GM06990 (cell line): ENCODE measurements at regions not wholly inside any gene's neighbourhood (a gene's known extent, or its start where the extent isn't known, plus 50 kb on each side); places are given as distances from the start of the nearest gene placed in this dataset.

Source experiments
- DNase-seq: peaks from one replicate; pipeline ENCODE4 v3.0.0-alpha.2; 2011; ENCODE audit not compliant: insufficient read length; ENCODE audit errors: extremely low read depth
- H3K27me3 ChIP-seq: replicated peaks from 2 replicates; pipeline ENCODE4 v1.6.0; 2011; ENCODE audit warnings: low read length; ENCODE audit not compliant: control insufficient read depth, insufficient read depth
- H3K36me3 ChIP-seq: 2 replicates; pipeline ENCODE4 v1.5.1; 2011; ENCODE audit warnings: low read length; ENCODE audit not compliant: control insufficient read depth, insufficient read depth
- H3K4me3 ChIP-seq: replicated peaks from 2 replicates; pipeline ENCODE4 v1.5.1; 2011; ENCODE audit warnings: low read depth, mild to moderate bottlenecking, control low read depth, low read length
- TF ChIP-seq, protein P1 (sequence below): IDR thresholded peaks from 2 replicates; pipeline ENCODE4 v1.5.1; 2011; ENCODE audit warnings: low read length, control low read depth, mild to moderate bottlenecking, inconsistent platforms; ENCODE audit not compliant: insufficient read depth, poor library complexity, severe bottlenecking

DNA sequence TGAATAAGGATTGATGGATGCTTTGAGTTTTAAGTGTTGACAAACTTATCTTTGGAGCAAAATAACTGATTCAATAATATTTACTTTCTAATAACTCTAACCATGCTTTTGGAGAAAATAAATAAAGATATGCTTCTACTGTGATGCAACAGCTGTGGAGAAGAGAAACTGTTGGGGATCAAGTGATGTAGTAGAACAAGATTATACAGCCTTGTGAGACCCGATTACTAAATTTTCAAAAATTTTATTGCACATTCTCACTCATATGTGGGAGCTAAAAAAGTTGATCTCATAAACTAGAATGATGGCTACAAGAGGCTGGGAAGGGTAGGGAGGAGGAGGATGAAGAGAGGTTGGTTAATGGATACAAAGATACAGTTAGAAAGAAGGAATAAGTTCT, 85.5 kb upstream of the OXGR1 start:
- H3K27me3 ChIP-seq, result no peaks in the 10 kb centered on the region
- TF ChIP-seq, protein P1, sequence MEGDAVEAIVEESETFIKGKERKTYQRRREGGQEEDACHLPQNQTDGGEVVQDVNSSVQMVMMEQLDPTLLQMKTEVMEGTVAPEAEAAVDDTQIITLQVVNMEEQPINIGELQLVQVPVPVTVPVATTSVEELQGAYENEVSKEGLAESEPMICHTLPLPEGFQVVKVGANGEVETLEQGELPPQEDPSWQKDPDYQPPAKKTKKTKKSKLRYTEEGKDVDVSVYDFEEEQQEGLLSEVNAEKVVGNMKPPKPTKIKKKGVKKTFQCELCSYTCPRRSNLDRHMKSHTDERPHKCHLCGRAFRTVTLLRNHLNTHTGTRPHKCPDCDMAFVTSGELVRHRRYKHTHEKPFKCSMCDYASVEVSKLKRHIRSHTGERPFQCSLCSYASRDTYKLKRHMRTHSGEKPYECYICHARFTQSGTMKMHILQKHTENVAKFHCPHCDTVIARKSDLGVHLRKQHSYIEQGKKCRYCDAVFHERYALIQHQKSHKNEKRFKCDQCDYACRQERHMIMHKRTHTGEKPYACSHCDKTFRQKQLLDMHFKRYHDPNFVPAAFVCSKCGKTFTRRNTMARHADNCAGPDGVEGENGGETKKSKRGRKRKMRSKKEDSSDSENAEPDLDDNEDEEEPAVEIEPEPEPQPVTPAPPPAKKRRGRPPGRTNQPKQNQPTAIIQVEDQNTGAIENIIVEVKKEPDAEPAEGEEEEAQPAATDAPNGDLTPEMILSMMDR, result no peak
- DNase-seq, result no peak
- H3K36me3 ChIP-seq, result no peaks in the 10 kb centered on the region
- H3K4me3 ChIP-seq, result no peak overlapping the region

DNA sequence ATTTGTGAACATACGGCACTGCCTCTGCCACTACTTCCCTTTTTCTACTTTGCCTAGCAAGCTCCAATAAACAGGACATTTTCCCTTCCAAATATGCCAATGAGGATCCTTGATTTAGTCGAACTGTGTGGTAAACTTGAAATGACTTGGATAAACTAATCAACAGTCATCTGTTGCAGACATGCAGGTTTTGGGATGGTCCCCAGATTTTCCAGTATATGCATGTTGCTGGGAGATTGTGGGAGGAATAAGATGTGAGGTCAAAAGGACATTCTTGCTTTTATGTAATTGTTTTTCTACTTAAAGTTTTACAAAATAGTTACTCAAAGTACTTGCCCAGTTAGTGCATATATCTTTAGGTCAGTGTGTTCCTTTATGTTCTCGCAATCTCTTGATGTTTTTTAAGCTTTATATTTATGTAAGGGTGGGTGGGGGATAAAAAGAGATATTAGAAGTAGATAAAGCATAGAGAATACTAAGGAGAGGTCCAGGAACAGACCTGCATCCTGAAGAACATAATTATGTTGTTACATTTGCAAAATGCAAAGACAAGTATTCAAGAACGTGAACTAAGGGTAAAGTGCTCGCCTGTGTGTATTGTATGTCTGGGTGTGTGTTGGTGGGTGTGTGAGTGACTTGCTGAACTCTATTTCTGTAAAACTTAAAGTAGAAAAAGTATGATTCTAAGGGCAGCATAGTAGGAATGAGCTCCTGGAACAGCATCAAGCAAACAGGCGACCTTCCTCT, 88.4 kb upstream of the OXGR1 start:
- no peaks in the 10 kb centered on the region for H3K36me3 ChIP-seq
- TF ChIP-seq, protein P1, result no peak
- no peaks in the 10 kb centered on the region for H3K27me3 ChIP-seq
- H3K4me3 ChIP-seq, result no peak overlapping the region
- DNase-seq, result no peak

DNA sequence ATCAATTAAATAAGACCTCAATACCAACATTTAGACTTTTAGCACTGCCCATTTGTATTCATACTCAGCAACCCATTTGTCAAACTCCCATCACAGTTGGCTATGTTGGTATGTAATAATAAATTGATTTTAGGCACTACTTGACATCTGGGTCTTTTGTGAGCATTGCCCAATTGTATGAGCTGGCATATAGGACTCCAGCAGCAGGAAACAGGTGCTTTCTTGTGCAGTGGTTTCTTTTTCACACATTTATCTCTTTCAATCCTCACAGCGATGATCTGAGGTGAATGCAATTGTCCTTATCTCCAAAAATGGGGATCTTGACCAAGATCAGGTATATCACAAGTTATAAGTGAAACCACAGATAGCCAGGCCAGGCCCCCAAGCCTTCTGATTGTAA, 96.9 kb upstream of the OXGR1 start:
- TF ChIP-seq, protein P1, result no peak
- H3K27me3 ChIP-seq, result no peaks in the 10 kb centered on the region
- no peak for DNase-seq
- H3K36me3 ChIP-seq, result no peaks in the 10 kb centered on the region
- H3K4me3 ChIP-seq, result no peak overlapping the region

DNA sequence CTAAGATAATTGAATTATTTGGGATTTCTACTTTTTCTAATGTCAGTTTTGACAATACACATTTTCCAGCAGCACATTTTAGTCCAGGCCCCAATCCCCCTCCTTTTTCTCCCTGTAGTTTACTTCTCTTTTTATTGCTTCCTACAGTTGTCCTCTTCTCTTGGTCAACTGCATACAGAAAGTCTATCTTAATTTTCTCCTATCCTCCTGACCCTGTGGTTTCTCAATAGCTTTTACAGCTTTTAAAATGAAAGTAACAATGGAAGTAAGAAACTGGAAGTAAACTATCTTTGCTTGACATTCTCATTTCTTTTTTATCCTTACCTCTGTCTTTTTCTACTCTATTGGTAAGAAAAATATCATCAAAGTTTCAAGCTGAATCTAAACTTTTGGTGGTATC, 106.5 kb upstream of the OXGR1 start:
- DNase-seq, result no peak
- Histone ChIP-seq H3K4me3 (no peak overlapping the region), H3K27me3 (no peaks in the 10 kb centered on the region), H3K36me3 (no peaks in the 10 kb centered on the region)
- TF ChIP-seq, protein P1, result no peak

DNA sequence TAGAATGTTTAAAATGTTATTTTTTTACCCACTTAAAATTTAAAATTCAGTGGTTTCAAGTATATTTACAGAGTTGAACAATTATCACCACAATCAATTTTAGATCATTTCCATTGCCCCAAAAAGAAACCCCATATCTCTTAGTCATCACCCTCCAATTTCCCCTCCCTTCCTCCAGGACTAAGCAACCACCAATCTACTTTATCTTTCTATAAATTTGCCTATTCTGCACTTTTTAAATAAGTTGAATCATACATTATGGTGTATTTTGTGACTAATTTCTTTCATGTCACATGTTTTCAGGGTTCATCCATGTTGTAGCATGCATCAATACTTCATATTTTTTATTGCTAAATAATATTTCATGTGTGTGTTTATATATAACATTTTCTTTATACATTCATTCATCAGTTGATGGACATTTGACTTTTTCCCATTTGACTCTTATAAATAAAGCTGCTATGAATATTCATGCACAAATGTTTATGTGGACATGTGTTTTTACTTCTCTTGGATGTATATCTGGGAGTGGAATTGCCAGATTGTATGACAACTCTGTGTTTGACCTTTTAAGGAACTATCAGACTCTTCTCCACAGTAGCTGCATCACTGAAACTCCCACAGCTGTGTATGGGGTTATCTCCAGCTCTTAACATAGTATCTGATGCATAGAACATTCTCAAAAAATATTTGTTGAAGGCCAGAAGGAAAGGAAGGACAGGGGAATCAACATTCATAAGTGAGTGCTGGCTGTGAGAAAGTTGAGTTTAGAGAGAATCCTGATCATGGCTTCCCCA, 107.8 kb upstream of the OXGR1 start:
- Histone ChIP-seq H3K4me3 (no peak overlapping the region), H3K27me3 (no peaks in the 10 kb centered on the region), H3K36me3 (no peaks in the 10 kb centered on the region)
- TF ChIP-seq, protein P1, result no peak
- no peak for DNase-seq
